GM11168 (cell line): ENCODE measurements at regions not wholly inside any gene's neighbourhood (a gene's known extent, or its start where the extent isn't known, plus 50 kb on each side); places are given as distances from the start of the nearest gene placed in this dataset.

Experiments used
- in situ Hi-C: fragments of 300-500 bp; cut with MboI; formaldehyde crosslinking; loops from one replicate; pipeline ENCODE4 v1.12.0; 2022; ENCODE audit warnings: low sequenced_read_pairs; ENCODE audit not compliant: unreplicated experiment

DNA sequence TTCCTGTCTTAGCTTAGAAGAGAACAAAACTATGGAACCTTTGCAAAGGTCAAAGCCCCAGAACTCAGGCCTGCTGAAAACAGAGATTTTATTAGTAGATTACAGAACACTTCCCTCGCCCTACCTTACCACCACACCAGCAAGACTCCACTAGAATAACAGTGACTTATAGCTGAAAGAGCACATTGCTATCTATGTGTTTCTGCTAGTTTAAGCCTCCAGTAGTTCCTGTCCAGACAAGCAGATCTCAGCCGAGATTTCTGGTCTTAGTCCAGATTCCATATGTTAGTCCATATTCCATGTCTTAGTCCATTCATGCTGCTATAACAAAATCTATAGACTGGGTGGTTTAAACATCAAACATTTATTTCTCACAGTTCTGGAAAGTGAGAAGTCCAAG lies 412.3 kb upstream of the ID4 start:
- in situ Hi-C loops, result no loop called here

DNA sequence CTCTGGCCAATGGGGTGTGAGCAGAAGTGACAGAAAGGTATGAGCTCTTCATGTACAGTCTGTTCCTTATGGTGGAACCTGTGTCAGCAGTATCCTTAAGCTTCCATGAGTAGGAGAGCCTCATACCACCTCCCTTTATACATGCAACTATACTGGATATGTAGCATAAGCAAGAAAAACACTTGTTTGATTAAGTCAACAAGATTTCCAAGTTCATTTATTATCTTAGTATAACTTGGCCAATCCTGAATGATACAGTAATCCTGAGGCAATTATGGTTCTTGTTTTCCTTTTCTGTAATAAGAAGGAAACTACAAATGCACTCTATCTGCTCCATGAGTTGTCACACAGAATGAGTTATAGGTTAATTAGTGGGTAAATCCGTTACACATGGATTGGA lies 409.6 kb upstream of the ID4 start:
- in situ Hi-C loops, result no loop called here

DNA sequence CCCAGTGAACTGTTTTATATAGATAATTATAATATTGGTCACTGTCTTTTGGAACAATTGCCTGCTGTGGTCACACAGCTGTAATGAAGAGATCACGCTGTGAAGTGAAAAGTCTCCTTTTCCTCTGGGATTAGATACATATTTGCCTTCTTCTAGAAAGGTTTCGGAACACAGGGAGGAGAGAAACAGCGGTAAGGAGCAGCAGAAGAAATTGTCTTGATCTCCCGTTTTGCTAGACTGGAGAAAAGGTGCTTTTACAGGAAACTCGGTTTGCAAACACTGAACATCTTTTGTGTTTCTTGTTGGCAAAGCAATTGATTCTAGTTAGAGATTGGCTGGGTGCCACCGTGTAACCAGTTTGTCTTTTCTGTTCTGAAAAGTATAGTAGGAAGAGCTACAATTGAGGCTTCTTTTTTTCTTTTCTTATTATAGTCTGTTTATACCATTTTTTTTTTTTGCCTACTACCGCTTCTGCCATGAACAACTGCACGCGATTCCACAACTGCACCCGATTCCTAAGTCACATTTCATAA lies 404.1 kb upstream of the ID4 start:
- in situ Hi-C loops, result no loop called here

DNA sequence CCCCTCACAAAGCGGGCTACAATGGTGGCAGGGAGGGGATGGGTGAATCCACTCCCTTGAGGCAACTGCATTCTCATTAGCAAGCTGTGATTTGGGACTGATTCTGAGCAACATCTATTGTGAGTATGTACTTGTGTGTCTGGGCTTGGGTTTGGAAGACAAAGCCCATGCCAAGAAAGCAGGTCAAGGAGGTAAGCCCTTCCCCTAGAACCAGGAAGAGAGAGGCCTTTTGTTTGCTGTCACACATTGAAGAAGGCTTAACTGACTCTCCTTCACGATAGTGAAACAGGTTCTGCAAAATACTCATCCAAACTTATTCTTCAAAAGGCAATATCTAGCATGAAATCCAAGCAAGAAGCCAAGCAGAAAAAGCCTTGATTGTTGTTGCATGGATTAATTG lies 403.1 kb upstream of the ID4 start:
- in situ Hi-C loops, result no loop called here

DNA sequence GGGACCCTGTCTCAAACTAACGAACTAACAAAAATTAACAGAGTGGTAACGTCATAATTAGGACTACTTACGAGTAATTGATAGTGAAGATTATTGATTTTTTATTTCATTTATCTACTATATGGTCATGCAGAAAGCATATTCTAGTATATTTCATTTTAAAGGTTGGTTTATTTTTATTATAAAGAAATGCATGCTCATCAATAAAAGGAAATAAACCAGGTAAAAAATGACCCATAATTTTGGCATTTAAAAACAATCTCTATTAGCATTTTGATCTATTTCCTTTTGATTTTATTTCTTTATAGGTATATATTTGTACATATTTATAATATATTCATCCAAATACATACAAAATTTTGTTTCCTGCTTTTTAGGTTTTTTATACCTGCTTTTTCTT lies 401.4 kb upstream of the ID4 start:
- in situ Hi-C loops, result no loop called here

DNA sequence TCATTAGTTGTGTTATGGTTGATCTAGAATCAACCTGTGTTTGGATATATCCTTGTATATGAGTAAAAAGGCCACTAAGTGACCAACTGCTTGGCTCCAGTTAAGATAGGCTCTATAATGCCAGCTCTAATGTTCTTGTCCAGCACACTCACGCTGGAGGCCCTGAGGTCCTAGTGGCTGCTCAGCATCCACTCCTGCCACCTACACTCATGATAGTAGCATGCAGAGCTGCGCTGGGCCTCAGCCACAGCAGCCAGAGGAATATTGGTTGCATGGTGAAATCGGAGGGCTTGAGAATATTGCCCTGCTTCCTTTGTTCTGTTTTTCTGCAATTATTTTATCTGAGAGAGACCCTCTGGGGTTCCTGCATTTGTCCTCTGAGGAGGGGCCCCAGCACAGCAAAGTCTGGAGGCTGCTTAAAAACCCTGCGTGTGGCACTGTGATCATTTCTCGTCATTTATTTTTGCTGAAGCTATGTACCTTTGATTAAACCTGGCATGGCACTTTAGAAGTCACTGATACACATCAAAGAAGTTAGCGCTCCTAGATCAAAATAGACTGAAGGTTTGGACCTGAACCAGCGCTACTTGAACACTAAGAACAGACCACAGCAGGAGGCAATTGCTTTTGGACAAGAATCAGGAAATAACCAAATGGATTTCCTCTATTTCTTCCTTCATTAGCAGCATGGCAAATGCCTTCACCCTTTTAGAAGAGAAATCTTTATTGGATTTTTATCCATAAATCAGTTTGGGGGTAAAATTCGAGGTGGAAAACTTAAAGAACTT lies 398.4 kb upstream of the ID4 start:
- in situ Hi-C loops, result no loop called here

DNA sequence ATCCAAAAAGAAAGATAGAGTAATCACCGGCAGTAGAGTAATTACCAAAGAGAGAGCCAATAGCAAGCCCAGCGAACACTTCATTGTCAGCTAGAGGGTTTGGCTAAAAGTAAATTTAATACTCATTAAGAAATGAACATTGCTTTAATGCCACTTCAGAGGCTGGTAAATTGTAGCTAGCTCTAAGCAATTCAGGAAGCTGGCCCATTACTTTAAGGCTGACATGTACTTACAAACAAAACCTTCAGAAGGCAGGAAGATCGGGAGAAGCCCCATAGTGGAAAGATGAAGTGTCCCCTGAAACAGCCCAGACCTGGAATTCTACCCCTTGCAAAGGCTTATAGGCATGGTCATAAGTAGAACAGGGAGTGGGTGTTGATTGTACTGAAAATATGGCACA lies 396.6 kb upstream of the ID4 start:
- in situ Hi-C loops, result no loop called here

DNA sequence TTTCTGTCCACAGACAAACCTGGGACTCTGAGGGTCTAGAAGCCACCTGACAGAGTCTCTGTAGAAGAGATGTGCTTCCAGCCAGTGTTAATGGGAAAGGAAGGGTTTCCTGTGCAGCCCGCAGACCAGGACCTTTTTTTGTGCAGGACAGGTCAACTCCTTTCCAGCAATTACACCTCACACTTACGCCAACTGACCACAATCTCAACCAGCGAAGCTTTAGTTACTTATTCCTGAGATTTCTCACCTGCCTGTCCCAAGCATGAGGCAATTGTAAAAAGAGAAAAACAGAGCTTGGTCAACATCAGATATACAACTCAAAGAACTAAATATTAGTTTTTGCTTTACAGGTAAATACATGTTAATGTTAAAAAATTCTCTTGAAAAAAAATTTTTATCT lies 393.8 kb upstream of the ID4 start:
- in situ Hi-C loops, result no loop called here

DNA sequence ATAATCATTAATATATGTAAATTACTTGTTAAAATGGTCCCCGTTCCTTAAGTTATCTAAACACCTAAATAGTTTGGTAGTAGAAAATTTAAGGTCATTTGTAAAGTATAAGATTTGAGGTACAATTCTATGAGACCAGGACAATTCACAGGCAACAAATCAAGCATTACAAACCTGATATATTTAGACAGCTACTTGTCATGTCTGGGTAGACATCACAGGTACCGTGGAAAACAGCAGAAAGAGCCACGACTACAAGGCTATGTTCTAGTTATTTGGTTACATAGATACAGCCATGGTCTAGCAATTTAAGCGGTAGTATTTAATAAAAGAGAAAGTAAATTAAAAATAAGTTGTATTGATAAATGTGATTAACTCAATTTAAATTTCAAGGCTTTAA lies 393.1 kb upstream of the ID4 start:
- in situ Hi-C loops, result no loop called here

DNA sequence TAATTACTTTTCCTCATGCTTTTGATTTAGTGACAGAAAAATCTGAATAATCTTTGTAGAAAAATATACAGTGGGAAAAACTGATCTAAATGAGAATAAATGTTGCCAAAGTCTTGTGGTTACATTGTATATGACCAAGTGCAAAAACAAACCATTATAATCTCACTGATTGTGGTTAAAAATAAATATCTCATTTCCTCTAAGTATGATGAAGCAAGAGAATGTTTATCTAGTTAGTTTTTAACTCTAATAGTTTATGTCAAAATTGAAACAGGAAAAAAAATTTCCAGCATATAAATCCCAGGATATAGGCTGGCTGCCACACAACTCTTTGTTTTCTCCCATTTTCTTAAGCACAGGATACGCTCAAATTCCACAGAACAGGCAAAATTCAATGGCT lies 392.7 kb upstream of the ID4 start:
- in situ Hi-C loops, result no loop called here

DNA sequence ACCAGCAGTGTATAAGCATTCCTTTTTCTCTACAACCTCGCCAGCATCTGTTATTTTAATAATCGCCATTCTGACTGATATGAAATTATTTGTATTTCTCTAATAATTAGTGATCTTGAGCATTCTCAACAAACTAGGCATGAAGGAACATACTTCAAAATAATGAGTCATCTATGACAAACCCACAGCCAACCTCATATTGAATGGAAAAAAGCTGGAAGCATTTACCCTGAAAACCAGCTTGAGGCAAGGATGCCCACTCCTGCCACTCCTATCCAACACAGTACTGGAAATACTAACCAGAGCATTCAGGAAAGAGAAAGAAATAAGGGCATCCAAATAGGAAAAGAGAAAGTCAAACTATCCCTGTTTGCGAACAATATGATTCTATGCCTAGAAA lies 390.6 kb upstream of the ID4 start:
- in situ Hi-C loops, result no loop called here

DNA sequence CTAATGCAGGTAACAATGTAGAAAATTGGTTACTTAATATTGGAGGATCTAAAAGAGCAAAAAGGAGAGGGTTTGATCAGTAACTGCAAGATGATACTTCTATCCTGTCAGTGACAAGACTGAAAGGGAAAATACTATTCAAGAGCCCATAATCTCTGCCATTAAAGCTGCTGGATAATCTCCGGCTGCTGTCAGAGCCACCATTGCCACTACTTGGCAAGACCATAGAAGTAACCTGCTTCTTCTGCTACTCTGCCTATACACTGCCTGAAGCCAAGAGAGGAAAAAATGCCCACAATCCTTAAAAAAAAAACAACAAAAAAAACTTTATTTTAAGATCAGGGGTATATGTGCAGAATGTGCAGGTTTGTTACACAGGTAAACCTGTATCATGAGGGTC lies 386.5 kb upstream of the ID4 start:
- in situ Hi-C loops, result no loop called here

DNA sequence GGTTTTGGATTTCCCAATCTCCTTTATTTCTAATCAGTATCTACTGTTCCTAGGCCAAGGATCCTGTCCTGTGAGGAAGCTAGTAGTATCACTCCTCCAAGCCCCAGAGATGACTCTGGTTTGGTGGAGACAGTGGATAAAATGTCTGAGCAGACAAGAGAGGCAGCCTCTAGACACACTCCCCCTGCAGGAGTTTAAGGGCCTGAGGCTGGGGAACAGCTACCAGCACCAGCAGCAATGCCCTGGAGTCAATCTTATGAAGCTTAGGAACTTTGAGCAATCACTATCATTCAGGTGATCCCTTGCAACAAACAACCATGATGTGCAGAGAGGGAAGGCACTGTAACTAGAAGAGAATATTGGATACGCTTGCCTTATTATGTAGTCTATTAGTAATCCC lies 384.7 kb upstream of the ID4 start:
- in situ Hi-C loops, result no loop called here

DNA sequence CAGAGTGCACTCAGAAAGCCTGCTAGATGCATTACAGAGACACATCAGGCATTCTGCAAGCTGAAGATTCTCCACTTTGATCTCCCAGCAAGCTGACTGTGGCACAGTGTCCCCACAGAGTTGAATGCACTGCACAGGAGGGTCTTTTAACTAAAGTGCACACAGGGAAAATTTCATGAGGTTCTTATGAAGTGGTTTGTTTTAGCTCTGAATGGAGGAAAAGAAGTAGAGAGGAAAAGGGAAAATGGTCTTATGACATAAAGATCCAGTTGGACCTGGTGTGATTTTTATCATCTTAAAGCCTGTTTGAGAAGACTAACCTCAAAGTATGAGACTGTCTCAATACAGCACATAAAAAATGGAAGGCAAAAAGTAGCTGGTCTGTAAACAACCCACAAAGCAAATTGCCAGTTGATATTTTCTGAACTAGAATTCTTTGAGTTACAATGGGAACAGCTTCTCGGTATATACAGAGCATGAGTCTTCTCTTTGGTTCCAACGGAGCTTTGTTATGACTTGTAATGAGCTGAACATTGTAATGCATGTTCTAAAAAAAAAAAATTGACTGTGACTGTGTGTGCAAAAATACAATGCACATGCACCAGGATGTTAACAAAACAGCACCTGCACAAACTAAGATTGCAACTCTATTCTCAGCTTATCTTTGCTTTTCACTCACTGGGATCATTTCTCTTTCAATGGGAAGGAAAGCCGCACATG lies 383.0 kb upstream of the ID4 start:
- in situ Hi-C loops, result no loop called here

DNA sequence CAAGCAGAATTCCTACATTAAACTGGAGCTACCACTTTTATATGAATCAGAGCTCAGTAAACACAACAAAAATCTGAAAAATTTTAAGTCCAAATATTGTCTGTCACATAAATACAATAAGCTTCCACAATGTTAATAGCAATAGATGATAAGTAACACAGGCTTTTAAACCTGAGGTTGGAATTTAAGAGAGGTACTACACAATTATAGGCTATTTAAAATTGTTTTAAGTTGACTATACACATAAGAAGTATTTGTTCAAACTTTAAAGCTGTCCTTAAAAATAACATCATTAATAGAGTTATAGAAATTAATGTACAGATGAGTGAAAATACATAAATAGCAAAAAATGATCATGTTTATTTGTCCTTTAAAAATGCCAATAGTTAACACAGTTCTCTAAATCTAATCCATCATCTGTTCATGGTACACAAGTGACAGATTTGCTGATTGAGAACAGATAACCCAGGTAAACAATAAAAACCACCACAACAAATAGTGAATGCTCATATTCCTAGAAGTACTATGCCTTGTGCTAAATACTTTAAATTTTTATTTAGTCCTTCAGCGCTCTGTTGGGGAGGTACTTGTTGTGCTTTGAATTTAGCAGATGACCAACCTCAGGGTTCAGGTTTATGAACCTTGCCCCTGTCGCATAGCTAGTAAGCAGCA lies 382.3 kb upstream of the ID4 start:
- in situ Hi-C loops, result no loop called here

DNA sequence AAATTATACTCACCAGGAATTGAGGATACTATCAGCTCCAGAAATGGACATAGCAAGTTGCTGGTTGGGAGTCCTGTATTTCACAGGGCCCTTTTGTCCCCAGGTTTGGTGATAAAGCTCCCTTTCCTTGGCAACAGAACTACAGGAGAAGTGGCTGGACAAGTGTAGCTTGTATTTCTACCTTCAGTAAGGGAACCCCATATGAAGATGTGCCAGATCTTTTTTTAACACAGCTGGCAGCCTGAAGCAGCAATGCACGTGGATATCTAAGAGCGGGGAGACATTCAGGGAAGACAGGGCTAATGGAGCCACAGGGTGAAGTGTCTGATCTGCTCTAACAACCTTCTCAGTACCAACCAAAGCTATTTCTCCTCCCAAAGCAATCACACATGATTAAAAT lies 373.9 kb upstream of the ID4 start:
- in situ Hi-C loops, result no loop called here

DNA sequence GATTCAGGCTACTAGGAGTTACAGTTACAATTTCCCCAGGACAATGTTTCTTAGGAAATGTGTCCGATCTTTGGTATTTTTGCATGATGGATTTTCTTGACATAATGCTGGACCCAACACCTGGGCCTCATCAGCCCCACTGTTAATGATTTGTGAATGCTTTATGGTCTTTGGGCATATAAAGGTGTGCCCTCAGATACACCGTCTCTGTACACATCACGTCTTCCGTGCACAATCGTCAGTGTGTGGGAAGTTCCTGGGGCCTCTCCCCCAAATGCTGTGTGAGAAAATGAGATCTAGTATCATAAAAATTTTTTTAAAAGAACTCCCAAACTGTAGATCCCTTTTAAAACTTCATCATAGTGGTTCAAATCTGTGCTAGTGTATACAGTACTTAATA lies 373.2 kb upstream of the ID4 start:
- in situ Hi-C loops, result no loop called here

DNA sequence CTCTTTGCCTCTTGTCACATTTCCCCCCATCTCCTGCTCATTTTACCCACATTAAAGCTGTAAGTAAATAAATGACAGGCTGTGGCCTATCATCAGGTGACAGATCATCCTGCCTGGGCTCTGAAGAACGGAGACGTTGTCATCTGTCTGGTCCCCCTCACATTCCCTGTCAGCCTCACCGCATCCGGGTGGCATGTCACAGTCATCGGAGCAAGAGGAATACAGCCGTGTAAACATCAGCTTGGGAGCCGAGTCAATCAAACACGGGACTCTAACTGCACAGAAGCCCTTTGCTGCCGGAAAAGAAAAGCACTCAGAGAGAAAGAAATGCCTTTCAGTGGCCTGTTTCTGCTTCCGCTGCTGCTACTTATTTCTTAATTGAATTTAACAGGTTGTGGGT lies 371.9 kb upstream of the ID4 start:
- in situ Hi-C loops, result no loop called here

DNA sequence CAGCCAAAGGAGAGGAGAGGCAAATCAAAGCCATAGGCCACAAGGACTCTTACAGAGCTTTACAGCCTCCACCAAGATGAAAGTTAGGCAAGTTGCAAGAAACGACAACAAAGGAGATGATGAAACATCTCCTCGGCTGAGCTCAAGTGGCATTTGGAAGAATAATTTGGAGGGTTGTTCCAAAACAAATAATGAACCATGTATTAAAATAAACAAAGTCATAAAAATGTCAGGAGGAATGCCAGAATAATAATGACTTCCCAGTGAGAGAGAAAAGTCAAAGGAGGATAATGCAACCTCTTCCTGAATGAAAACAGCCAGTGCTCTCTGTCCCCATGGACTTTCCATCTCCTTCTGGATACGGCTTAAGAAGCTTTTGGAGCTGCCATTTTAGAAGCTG lies 371.4 kb upstream of the ID4 start:
- in situ Hi-C loops, result no loop called here

DNA sequence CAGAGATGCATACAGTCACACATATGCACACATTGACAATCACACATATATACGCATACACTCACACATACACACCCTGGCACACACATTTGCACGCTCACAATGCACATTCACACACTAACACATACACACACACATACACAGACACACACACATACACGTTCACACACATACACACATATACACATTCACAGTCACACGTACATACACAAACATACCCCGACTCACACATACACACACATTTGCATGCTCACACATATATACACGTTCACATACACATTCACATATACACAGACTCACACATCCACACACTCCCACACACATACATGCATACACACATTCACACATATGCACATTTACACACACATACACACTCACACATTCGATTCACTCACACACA lies 366.8 kb upstream of the ID4 start:
- in situ Hi-C loops, result no loop called here

DNA sequence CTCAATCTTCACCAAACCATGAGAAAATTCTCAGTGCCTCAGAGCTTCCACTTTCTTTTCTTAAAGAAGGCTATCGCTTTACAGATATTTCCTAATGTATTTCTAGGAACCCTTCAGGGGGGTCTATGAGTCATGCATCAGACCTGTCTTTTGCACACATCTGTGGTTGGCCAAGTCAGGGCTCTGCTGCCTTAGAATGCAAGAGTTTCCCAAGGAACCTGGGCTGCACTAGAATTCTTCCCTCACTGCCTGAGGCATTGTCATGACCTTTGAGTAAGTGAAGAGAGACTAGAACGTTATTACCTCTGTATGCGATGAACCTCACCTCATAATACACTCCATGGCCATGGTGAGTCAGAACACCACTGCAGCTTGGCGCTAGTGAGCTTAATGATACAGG lies 365.0 kb upstream of the ID4 start:
- in situ Hi-C loops, result no loop called here
